Upper lobe of right lung (tissue), 1 donor: ENCODE measurements at regions not wholly inside any gene's neighbourhood (a gene's known extent, or its start where the extent isn't known, plus 50 kb on each side); places are given as distances from the start of the nearest gene placed in this dataset.
A peak's percentile ranks its signal among the peaks of the same experiment; 100 is the strongest.

Experiments used
- ATAC-seq: fragments of 200-7000 bp; cut with Tn5 transposase; one replicate; pipeline ENCODE4 v1.9.1; 2020; ENCODE audit warnings: mild to moderate bottlenecking, moderate library complexity
- DNase-seq: peaks from one replicate; pipeline ENCODE4 v3.0.0-alpha.2; 2020
- H3K27ac ChIP-seq: fragments of 200-600 bp; one replicate; pipeline ENCODE4 v1.8.0; 2022
- H3K27me3 ChIP-seq: fragments of 200-600 bp; one replicate; pipeline ENCODE4 v1.8.0; 2022; ENCODE audit warnings: mild to moderate bottlenecking
- H3K36me3 ChIP-seq: fragments of 200-600 bp; one replicate; pipeline ENCODE4 v1.8.0; 2022
- H3K4me1 ChIP-seq: fragments of 200-600 bp; one replicate; pipeline ENCODE4 v1.8.0; 2022
- H3K4me3 ChIP-seq: fragments of 200-600 bp; one replicate; pipeline ENCODE4 v1.8.0; 2022; ENCODE audit warnings: mild to moderate bottlenecking
- H3K9me3 ChIP-seq: fragments of 200-600 bp; one replicate; pipeline ENCODE4 v1.8.0; 2022
- intact Hi-C: fragments of 100-400 bp; cut with DNase I; formaldehyde crosslinking; loops from one replicate; pipeline ENCODE4 v1.11.0; 2022
- TF ChIP-seq, protein P1 (sequence below): fragments of 200-600 bp; IDR thresholded peaks from one replicate; pipeline ENCODE4 v1.8.0; 2022; ENCODE audit warnings: antibody characterized with exemption
- donor health status: DM: no; HTN: yes; CAD: no; lungs with severe emphysema.

DNA sequence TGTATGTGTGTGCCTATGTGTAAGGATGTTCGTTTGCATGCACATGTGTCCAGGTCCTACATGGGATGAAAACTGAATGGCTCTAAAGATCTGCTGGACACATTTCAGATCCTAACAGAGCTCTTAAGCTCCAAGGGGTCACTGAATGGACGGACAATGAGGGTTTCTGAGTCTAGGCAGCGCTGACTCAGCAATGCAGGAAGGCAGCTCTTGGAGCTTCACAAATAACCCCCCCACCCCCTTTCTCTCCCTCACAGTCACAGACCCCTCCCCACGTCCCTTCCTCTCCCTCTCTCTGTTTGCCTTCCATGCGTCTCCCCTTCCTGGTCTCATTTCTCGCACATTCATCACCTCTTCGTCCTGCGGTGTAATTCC, 369.8 kb downstream of the PREX1 start:
- DNase-seq (no peak), ATAC-seq (no peak)
- Histone ChIP-seq H3K27me3 (peaks cover 6% of the 10 kb centered on the region), H3K9me3 (no peaks in the 10 kb centered on the region), H3K4me3 (no peak overlapping the region), H3K36me3 (no peaks in the 10 kb centered on the region), H3K4me1 (no peaks in the 10 kb centered on the region), H3K27ac (no peak overlapping the region)
- intact Hi-C loops: no loop called here
- TF ChIP-seq, protein P1, sequence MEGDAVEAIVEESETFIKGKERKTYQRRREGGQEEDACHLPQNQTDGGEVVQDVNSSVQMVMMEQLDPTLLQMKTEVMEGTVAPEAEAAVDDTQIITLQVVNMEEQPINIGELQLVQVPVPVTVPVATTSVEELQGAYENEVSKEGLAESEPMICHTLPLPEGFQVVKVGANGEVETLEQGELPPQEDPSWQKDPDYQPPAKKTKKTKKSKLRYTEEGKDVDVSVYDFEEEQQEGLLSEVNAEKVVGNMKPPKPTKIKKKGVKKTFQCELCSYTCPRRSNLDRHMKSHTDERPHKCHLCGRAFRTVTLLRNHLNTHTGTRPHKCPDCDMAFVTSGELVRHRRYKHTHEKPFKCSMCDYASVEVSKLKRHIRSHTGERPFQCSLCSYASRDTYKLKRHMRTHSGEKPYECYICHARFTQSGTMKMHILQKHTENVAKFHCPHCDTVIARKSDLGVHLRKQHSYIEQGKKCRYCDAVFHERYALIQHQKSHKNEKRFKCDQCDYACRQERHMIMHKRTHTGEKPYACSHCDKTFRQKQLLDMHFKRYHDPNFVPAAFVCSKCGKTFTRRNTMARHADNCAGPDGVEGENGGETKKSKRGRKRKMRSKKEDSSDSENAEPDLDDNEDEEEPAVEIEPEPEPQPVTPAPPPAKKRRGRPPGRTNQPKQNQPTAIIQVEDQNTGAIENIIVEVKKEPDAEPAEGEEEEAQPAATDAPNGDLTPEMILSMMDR: no peak

DNA sequence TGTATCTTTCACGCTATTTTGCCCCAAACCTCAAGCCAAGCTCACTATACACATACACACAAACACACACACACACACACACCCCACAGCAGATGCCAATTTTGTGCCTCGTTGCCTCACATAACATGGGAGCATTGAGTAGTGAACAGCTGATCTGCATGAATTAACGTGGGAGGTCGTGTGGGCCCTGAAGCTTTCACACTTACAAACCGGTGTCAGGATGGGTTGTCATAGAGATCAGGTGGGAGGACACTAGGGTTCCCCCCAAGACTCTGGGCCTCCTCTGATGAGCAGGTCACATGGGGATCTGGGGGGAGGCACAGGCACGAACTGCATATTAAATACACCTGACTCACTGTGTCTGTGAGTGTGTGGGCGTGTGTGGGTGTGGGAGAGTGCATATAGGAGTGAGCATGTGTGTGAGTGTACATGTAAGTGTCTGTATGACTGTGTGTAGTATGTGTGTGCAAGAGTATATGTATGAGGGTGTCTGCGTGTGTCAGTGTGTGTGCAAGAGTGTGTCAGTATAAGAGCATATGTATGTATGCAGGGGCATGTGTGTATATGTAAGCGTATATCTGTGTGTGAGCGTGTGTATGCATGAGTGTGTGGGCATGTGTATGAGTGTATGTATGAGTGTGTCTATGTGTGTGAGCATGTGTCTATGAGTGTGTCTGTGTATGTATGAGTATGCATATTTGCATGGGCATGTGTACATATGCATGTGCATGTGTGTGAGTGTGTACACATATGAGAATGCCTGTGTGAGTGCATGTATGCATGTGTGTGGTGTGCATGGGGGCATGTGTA, 370.4 kb downstream of the PREX1 start:
- H3K4me3 ChIP-seq: no peak overlapping the region
- ATAC-seq: no peak
- no peak for DNase-seq
- H3K27ac ChIP-seq: no peak overlapping the region
- H3K9me3 ChIP-seq: no peaks in the 10 kb centered on the region
- TF ChIP-seq, protein P1: no peak
- intact Hi-C loops: no loop called here
- H3K27me3 ChIP-seq: peaks cover 6% of the 10 kb centered on the region
- H3K4me1 ChIP-seq: no peaks in the 10 kb centered on the region
- no peaks in the 10 kb centered on the region for H3K36me3 ChIP-seq

DNA sequence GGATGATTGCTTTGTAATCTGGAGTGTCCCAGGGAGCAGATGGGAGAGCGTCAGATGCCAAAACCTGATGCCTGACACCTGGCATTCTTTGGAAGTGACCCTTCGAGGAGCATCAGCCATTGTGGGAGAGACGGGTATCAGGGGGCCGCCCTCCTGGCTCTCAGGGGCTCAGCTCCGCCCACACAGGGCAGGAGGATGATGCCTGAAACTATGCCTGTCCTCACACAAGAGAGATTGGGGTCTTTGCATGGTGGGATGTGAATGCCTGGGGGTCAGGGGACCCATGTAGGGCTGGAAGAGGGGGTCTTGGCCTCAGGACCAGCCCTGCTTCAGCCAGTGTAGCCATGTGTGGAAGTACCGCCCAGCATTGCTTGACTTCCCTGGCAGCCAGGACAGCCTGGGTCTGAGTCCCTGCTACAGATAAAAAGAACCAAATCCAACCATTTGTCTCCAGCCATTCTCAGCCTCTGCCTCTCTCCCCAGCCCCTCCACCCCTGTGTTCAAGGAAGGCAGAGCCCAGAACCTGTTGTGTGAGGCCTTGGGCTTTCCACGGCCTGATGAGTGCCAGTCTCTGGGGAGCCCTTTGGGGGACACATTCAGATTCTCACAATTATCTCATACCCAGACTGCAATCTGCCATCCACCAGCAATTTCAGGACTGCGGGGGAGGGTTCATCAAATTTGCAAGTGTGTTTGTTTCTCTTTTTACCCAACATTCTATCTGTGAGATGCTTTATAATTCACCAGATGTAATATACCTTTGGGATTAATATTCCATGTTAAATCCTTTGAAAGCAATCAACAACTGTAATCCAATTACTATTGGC, 371.2 kb downstream of the PREX1 start:
- ATAC-seq (no peak), DNase-seq (peak; percentile 23)
- Histone ChIP-seq H3K4me3 (no peak overlapping the region), H3K36me3 (no peaks in the 10 kb centered on the region), H3K27ac (no peak overlapping the region), H3K27me3 (peaks cover 6% of the 10 kb centered on the region), H3K9me3 (no peaks in the 10 kb centered on the region), H3K4me1 (no peaks in the 10 kb centered on the region)
- TF ChIP-seq, protein P1: no peak
- intact Hi-C loops: no loop called here

GRCh38 chr20:48455651-48456365, 372.0 kb downstream of the PREX1 start:
- Histone ChIP-seq H3K36me3 (no peaks in the 10 kb centered on the region), H3K27me3 (peaks cover 6% of the 10 kb centered on the region), H3K4me3 (no peak overlapping the region), H3K9me3 (no peaks in the 10 kb centered on the region), H3K27ac (no peak overlapping the region), H3K4me1 (no peaks in the 10 kb centered on the region)
- intact Hi-C loops: no loop called here
- TF ChIP-seq, protein P1: no peak
- DNase-seq (peak; percentile 45), ATAC-seq (no peak)

DNA sequence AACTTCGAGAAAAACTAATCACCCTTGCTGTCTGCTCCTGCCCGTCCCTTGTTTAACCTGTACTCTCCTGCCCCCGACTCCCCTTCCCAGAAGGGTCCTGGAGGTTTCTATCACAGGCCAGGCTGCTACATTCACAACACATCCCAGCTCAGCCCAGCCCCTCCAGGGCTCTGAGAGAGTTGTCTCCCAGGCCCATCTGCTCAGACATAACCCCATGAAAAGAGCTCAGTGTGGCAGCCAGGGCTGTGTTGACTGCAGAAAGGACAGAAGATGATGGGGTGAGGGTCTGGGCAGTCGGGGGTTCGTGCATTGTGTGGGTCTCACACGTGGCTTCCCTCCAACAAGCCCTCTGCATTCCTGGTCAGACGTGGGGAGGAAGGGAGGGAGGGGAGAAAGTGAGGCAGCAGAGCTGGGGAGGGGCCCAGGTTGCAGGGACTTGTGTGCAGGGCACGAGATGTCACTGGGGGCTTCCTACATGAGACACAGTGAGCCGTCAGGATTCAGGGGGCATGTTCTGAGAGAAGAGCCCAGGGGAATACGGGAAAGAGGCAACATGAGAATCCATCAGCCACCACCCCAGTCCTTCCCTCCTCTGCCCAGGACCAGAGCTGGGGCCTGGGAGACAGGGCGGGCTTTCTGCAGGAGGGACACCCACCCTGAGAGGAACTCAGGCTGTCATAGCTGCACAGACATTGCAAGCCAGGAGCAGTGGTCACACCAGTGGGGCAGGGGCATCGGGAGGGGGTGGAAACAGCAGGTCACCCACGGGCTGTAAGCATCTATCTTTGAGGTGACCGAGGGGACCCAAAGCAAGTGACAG, 372.9 kb downstream of the PREX1 start:
- Histone ChIP-seq H3K4me3 (no peak overlapping the region), H3K9me3 (no peaks in the 10 kb centered on the region), H3K36me3 (no peaks in the 10 kb centered on the region), H3K27me3 (peaks cover 6% of the 10 kb centered on the region), H3K27ac (no peak overlapping the region), H3K4me1 (no peaks in the 10 kb centered on the region)
- DNase-seq: peak; percentile 43
- TF ChIP-seq, protein P1: no peak
- intact Hi-C loops: no loop called here
- no peak for ATAC-seq
